H4 (cell line): ENCODE measurements at regions not wholly inside any gene's neighbourhood (a gene's known extent, or its start where the extent isn't known, plus 50 kb on each side); places are given as distances from the start of the nearest gene placed in this dataset.
A peak's percentile ranks its signal among the peaks of the same experiment; 100 is the strongest.
"Not testable (repeated sequence)": the region's sequence is repeated elsewhere in the genome, so short reads cannot be mapped to it uniquely, and the experiment has no call there.

Source experiments
- DNase-seq: peaks from one replicate; pipeline ENCODE4 v3.0.0-alpha.2; 2015; ENCODE audit warnings: low spot score

DNA sequence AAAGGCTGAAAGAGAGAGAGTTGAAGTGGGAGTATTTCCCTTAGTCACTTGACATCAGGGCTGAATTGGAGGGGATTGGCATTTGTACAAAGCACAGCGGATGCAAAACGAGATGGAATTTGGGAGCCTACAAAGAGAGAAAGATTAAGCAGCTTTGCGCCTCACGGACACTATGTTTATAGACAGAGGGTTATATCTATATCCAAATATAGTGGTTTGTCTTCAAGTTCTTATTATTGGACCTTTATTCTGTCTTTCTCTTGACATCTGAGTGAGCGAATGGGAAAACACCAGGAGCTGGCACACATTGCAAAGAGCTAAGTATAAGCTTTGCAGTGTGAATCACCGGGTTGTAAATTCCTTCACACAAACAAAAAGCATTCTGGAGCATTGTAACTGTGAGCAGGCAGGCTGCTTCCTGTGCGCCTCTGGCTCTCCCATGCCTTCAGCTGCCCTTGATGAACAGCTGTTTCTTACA is 500.2 kb downstream of the STIM2 start:
- DNase-seq, result peak; percentile 78

DNA sequence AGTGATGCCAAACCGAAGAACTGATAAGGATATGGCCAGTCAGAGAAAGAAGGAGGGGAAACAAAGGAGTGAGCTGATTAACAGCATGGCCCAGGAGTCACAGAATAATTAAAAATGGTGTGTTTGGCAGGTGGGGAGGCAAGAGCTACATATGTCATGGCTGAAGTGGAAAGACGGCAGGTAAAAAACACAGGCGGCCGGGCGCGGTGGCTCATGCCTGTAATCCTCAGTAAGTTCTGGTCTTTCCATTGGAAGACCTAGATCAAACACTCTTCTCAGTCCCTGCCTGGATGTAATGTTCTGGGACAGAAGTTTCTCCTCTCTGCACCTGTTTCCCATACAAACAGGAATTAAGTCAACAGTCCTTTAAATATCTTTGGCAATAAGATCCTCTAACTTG is 503.9 kb downstream of the STIM2 start:
- DNase-seq, result no peak

DNA sequence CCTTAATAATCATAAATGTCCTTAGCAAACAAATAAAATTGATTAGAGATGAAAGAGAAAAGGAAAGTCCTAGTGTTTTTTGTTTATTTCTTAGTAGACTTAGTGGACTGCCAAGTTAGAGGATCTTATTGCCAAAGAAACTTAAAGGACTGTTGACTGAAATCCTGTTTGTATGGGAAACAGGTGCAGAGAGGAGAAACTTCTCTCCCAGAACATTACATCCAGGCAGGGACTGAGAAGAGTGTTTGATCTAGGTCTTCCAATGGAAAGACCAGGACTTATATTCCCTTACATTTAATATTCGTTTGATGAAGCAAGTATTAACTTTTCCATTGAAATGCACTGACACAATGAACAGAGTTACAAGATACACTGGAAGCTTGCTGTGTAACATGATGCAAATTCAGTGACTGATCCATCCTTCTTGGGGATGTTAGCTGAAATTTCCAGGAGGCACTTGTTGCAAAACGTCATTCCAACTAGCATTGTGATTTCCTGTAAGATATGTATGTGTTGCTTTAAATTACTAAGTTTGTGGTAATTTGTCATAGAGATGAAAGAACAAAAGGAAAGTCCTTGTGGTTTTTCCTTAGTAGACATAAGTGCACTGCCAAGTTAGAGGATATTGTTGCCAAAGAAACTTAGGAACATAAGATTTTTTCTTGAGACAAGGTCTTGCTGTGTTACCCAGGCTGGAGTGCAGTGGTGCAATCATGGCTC is 505.6 kb downstream of the STIM2 start:
- peak; percentile 37 for DNase-seq

DNA sequence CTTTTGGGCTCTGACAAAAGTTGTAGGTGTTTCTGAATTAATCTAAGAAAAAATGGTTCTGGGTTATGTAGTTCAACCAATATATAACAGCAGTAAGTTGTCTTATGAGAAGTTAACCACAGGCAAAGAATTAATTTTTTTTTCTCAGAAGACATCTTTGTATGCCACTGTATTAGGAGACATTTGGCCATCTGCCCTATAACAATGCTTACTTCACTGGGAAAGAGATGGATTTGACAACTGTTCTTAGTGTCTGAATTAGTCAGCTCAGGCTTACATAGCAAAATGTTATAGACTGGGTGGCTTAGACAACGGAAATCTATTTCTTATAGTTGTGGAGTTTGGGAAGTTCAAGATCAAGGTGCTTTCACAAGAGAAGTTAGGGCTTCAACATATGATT is 508.1 kb downstream of the STIM2 start:
- DNase-seq, result no peak

DNA sequence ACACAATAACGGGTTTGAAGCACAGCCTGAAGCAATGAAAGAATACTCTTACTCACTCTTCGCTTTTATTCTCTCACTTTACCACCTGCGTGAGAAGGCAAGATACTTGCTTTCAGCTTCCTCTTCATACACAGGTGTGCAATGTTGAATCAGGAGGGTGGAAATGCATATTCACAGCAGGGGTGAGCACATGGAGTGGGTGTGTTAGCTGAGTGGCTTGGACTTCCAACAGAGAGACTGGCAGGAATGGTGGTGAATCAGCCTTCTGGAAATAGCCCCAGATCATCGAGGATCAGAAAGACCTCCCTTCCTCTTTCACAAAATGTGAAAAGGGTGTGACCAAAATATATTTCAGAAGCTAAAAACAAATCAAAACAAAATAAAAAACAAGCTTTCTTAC is 521.2 kb downstream of the STIM2 start:
- DNase-seq, result no peak

DNA sequence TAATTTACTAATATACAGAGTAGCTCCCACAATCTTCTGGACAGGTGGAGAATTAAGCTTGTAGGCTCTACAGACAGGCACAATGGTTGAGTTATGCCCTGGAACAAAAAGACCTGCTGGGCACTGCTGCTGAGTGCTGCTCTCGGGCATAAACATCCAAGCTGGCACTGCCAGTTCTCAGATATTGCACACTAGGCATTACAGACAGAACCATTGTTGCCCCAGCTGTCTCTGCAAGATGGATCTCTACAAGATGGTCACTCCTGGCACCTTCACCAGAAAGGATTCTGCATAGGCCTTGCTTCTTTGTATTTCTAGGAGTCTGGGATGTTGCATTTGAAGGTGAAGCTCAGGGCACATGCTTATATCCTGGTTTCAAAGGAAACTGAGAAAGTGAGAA is 527.1 kb downstream of the STIM2 start:
- DNase-seq, result no peak

DNA sequence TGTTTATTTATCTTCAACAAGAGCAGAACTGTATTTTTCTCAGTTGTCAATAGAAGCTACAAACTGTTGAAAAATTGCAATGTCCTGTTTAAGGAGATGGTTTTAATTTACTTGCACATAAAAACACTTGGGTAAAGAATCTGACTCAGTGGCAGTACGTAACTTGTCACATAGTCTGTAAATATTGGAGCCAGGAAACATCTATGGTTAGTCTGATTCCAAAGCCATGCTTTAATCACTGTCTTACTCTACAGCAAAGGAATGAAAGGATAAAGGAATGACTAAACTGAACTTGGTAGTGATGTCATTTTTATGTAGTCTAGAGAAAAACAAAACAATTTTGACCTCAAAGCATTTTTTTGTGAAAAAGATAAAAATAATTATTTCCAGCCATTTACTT is 537.2 kb downstream of the STIM2 start:
- peak; percentile 54 for DNase-seq

DNA sequence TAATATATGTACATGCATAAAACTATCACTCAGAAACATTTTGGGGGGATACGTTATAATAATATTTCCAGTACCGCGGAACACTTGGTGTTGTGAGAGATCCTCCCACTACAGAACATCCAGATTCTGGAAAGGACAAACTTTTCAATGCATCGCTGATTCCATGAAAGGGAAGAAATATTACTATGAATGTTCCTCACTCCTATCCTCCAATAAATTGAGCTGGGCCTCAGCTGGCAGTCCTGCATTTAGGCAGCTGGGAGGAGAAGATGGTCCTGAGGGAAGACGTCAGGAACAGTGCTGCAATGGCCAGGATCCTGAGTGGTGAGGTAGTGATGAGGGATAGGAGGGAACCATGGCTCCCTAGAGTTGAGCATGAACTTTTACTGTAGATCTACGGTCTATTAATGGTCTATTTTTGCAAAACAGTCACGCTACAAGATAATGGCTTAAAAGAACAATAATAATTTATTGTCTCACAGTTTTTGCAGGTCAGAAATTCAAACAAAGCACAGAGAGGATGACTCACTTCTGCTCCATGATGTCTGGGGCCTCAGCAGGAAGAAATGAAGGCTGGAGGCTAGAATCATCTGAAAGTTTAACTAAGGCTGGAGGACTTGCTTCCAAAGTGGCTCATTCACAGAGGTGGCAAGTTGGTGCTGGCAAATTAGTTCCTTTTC is 538.1 kb downstream of the STIM2 start:
- peak; percentile 5 for DNase-seq

DNA sequence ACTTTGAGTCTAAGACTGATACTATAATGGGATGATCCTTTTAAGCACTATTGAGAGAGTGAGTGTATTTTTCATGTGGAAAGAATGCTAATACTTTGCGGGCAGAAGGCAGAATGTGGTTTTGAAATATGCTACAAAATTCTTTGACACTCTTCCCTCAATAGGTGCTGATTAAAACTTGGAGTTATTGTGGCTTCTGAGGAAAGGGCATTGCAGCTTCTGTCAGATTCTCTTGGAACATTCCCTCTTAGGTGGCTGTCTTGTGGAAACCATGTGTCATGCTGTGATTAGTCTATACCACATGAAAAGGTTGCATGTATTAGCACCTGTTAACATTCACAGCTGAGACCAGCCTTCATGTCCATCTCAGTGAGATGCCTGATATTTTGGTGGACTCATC is 547.0 kb downstream of the STIM2 start:
- DNase-seq, result no peak

DNA sequence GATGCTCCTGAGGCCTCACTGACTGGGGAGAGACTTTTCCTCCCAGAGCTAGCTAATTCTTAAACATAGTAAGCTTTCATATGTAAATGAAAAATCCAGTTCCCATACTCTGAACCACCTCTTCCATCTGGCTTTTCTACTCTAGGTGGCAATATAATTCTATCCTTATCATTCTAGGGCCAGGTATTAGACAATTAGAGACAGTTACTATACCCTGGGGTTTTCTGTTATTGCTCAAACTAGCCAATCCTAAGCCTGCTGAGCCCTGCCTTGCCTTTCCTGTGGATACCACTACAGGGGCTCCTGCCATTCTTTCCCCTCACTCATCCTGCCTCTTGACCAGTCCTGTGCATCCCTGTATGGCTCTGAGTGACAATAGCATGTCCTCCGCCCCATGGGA is 552.0 kb downstream of the STIM2 start:
- no peak for DNase-seq

DNA sequence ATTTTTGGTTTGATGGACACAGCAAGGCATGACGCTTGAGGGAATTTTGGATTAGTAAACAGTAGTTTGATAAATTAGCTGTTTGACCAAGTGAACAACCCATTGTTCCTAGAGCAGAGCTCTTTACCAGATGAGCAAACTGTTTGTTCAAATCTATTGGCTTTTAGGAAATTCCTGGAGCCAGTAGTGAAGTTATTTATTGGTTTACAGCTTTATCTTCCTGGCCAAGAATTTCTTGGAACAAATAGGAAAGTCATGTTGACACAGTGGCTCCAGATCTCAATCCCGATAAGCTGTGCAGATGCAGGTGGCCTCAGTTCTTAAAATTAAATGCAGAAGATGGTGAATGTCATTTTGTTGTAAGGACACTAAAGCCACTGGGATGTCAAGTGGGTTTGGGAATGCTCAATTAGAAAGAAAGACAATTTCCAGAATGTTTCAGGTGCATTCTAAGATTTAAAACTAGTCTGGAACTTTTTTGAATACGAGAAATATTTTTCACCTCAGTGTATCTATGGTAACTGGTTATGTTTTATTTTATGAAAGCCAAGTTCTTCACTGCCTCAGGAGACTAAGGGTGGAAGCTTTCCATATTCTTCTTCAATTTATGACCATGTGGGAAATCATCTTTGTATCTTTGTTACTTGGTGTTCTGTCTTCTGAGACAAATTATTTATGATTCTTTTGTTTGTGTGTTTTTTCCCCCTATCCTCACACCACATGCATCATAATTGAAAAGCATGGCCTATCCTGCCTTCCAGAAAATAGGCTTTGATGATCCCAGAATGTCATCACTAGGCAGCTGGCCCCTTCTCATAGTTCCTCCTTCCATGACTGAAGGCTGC is 554.5 kb downstream of the STIM2 start:
- DNase-seq, result no peak

DNA sequence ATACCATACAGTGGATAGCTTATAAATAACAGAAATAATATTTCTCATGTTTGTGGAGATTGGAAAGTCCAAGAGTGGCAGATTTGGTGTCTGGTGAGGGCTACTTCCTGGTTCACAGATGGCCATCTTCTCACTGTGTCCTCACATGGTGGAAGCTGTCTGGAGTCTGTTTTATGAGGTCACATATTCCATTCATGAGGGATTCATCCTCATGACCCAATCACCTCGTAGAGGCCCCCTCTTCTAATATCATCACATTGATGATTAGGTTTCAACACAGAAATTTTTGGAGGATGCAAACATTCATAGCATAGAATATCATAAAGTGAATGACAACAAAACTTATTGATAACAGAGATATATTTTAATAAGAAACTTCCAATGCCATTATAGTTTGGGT is 568.0 kb downstream of the STIM2 start:
- DNase-seq, result no peak

DNA sequence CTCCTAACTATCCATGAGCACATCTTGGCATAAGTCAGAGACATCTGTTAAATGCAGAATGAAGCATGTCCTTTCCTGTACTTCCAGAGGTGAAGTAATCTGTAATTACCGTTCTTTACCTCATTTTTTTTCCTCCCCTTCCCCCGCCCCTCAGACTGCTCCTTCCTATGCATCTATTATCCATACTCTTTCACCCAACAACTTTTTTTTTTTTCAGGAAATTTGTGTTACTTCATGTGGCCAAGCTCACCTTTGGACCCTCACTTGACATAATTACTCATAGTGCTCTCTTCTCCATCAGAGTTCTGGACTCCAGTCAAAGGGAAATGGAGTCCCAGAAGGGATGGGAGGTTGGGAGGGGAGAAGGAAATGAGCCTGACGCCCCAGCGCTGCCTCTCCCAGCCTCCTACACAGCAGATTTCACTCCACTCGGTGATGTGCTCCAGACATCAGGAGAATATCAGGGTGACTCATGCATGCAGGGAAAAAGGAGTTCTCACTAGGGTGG is 568.8 kb downstream of the STIM2 start:
- DNase-seq, result no peak

DNA sequence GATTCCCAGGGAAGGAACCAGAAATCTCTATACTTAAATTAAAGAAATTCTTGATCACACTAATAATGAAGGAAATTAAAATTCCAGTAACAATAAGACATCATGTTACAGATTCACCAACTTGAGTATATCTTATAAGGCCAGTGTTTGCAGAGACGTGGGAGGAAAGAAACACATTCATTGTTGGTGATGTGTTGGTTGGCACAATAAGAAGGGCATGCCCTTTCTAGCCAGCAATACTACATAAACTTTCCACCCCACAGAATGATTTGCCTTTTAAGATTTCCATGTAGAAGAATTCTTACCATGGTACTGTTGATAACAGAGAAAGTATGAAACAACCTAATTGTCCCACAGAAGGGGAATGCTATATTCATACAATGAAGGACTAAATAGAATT is 581.5 kb downstream of the STIM2 start:
- DNase-seq, result no peak

DNA sequence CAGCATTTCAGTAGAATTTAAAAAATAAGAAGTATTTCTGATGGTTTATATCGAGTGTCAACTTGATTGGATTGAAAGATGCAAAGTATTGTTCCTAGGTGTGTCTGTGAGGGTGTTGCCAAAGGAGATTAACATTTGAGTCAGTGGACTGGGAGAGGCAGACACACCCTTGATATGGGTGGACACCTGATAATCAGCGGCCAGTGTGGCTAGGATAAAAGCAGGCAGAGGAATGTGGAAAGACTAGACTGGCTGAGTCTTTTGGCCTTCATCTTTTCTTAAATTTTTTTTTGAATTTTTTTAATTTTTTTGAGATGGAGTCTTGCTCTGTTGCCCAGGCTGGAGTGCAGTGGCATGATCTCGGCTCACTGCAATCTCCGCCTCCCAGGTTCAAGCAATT is 582.0 kb downstream of the STIM2 start:
- not testable (repeated sequence) for DNase-seq

DNA sequence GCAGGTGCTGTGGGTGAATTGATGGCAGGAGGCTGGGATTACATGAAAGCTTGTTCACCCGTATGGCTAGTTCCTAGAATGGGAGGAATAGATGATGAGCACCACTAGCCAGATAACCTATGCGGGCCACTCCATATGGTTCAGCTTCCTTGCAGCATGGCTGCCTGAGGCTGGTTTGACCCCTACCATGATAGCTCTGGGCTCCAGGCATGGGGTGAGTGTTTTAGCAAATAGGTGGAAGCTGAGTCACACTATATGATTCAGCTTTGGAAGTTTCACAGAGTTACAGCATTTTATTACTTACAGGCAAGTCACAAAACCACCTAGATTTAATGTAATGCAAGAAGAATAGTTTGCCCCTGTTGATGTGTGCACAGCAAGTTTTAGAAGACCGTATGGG is 603.2 kb downstream of the STIM2 start:
- peak; percentile 26 for DNase-seq

DNA sequence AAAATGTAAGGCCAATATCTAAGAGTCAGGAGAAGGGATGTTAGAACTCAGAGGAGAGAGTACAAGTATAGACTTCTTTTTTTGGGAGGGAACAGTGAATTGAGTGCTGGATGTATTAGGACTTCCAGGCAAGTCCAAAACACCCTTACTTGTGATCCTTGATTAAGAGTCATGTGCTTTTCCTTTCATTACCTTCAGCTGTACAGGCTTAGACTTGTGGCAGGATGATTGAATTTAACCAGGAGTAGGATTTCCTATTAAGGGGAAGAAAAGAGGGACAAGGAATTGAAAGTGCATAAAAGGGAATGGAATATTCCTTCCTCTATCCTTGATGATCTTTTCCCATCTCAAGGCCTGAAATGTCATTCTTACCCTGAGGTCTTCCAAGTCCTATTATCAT is 606.7 kb downstream of the STIM2 start:
- DNase-seq, result no peak

DNA sequence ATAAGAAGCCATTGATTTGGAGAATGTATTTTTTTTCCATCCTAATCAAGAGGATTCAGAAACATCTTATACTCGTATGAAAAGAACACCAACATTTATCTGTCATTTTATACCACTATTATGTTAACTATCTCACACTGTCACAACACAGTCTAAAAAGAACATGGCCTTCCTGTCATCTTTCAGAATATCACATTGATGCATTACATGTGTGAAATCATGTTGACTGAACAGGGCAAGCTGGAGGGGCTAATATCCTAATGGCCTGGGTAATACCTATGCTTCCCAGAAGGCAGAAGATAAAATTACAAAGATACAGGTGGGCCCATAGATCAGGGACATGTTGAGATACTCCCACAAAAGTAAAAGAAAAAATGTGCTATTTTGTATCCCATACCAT is 611.7 kb downstream of the STIM2 start:
- no peak for DNase-seq

DNA sequence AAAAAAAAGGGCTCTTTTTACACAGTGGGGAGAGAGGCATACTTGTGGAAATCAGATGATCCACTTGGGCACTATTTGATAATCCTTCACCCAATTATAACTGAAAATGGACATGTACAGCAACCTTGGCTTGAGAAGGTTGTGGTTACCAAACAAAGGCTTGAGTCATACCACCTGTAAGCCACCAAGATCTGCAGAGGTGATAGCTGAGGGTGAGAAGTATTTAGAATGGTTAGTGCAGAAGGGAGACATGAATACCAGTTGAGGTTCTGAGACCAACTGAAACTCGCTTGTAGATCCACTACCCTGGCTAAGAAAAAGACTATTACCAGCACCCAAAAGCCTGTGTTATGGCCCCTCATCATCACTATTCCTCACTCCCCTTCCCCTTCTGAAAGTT is 614.0 kb downstream of the STIM2 start:
- no peak for DNase-seq

DNA sequence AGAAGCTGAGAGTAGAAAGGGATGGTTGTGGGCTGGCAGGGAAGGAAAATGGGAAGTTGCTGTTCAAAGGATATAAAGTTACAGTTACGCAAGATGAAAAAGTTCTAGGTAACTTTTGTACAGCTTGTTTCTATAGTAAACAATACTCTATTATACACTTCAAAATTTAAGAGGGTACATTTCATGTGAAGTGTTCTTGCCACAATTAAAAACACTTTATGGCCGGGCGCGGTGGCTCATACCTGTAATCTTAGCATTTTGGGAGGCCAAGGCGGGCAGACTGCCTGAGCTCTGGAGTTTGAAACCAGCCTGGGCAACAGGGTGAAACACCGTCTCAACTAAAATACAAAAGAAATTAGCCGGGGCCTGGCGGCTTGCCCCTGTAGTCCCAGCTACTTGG is 623.6 kb downstream of the STIM2 start:
- DNase-seq, result no peak

DNA sequence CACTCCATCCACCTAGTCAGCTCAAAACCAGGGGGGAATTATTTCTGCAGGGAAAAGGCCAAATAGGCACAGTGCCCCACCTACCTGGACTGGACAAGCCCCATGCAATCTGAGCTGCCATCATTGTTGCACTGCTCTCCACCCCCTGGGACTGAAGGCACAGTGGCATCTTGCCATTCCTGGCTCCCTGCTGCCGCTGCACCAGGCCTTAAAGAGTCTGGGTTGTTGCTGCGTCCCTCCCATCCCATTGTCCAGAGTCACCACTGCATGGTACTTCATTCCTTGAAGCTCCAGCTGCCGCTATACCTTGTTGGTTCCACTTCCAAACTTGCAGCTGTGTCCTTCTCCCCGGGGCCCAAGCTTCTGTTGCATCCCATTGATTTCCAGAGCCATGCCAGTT is 629.7 kb downstream of the STIM2 start:
- DNase-seq, result no peak

DNA sequence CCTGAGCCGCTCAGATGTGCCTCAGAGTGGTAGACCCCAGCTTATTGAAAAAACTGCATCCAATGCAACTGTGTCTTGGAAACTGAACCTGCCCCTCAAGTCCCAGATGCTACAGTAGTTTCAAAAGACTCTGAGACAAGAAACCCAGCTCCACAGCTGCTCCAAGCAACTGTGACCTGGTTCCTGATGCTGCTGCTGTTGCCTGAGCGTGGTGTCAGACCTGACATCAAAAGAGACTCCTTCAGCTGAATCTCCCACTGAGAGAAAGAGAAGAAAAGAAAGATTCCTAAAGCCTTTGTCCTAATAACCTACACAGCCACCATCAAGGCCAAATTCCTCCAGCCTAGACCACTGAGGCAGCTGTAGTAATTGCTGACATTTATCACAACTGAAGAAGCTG is 630.1 kb downstream of the STIM2 start:
- no peak for DNase-seq

DNA sequence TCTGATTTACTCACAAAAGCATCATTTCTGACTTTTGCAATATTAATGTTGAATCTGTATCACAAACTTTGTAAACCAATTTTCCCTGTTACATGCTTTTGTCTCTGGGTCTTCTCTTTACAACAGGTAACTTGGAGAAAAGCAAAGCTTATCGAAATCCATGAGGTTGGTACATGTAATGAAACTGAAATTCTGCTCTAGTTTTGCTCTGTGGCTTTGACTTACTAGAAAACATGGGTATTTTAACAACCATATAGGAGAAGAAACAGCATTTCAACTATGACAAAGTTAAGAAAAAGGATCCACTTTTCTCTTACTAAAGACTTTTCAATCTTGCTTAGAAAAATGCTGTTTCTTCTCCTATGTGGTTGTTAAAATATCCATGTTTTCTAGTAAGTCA is 645.8 kb downstream of the STIM2 start:
- no peak for DNase-seq
